ENCODE measurements at regions not wholly inside any gene's neighbourhood (a gene's known extent, or its start where the extent isn't known, plus 50 kb on each side); places are given as distances from the start of the nearest gene placed in this dataset.

- no peaks in the 10 kb centered on the region for H3K36me3 Mint-ChIP-seq (ENCODE audit: insufficient read depth, unreplicated experiment)
- no TSS peak for BruUV-seq (replicated peaks)
- H3K27ac Mint-ChIP-seq (ENCODE audit: unreplicated experiment): no peak overlapping the region
- DNase-seq: no peak
- no peaks in the 10 kb centered on the region for H3K27me3 Mint-ChIP-seq (ENCODE audit: insufficient read depth, unreplicated experiment)
- intact Hi-C loops (cut with micrococcal nuclease; ENCODE audit: unreplicated experiment): no loop called here
- Histone ChIP-seq H3K36me3 (ENCODE audit: control insufficient read depth, insufficient read depth, low read length) (no peaks in the 10 kb centered on the region), H3K4me1 (no peaks in the 10 kb centered on the region), H3K4me3 (ENCODE audit: low read depth, low read length) (no peak overlapping the region), H3K9me3 (no peaks in the 10 kb centered on the region), H3K27me3 (replicated peaks; ENCODE audit: control insufficient read depth, insufficient read depth, low read length) (no peaks in the 10 kb centered on the region)
- no peak overlapping the region for H3K4me3 Mint-ChIP-seq (ENCODE audit: unreplicated experiment)
- CTCF ChIA-PET: no interaction called here
- POLR2A ChIA-PET: no interaction called here
- TF ChIP-seq, protein P1, sequence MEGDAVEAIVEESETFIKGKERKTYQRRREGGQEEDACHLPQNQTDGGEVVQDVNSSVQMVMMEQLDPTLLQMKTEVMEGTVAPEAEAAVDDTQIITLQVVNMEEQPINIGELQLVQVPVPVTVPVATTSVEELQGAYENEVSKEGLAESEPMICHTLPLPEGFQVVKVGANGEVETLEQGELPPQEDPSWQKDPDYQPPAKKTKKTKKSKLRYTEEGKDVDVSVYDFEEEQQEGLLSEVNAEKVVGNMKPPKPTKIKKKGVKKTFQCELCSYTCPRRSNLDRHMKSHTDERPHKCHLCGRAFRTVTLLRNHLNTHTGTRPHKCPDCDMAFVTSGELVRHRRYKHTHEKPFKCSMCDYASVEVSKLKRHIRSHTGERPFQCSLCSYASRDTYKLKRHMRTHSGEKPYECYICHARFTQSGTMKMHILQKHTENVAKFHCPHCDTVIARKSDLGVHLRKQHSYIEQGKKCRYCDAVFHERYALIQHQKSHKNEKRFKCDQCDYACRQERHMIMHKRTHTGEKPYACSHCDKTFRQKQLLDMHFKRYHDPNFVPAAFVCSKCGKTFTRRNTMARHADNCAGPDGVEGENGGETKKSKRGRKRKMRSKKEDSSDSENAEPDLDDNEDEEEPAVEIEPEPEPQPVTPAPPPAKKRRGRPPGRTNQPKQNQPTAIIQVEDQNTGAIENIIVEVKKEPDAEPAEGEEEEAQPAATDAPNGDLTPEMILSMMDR (IDR thresholded peaks at IDR 0.05; ENCODE audit: insufficient read depth in 1 of 2, low read depth in 1 of 2, low read length in 1 of 2, severe bottlenecking in 1 of 2, unreplicated experiment in 1 of 2): no peak
- H3K9me3 Mint-ChIP-seq (ENCODE audit: unreplicated experiment): no peaks in the 10 kb centered on the region
- H3K4me1 Mint-ChIP-seq (ENCODE audit: low read depth, unreplicated experiment): no peaks in the 10 kb centered on the region
Observed at GRCh38 chrX:109873983-109874382, 128.9 kb upstream of the TMEM164 start.

DNA sequence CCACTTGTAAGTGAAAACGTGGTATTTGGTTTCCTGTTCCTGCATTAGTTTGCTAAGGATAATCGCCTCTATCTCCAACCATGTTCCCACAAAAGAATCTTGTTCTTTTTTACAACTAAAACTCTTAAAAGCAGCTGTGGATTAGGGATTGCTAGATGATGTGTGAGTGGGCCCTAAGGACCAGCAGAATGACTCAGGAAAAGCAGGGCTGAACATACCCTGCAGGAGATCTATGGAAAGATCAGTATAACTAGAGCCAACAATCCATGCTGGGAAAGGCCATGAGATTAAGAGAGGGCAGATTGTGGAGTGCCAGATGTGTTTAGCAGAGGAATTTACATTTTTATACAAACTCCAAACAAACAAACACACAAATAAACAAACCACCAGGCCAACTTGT, 128.4 kb upstream of the TMEM164 start:
- no peak overlapping the region for H3K27ac Mint-ChIP-seq (ENCODE audit: unreplicated experiment)
- no peak overlapping the region for H3K4me3 ChIP-seq (ENCODE audit: low read depth, low read length)
- no peaks in the 10 kb centered on the region for H3K9me3 ChIP-seq
- ChIA-PET POLR2A (no interaction called here), CTCF (no interaction called here)
- H3K4me3 Mint-ChIP-seq (ENCODE audit: unreplicated experiment): no peak overlapping the region
- no peak for DNase-seq
- no peaks in the 10 kb centered on the region for H3K27me3 Mint-ChIP-seq (ENCODE audit: insufficient read depth, unreplicated experiment)
- H3K36me3 ChIP-seq (ENCODE audit: control insufficient read depth, insufficient read depth, low read length): no peaks in the 10 kb centered on the region
- no peaks in the 10 kb centered on the region for H3K9me3 Mint-ChIP-seq (ENCODE audit: unreplicated experiment)
- H3K36me3 Mint-ChIP-seq (ENCODE audit: insufficient read depth, unreplicated experiment): no peaks in the 10 kb centered on the region
- no peaks in the 10 kb centered on the region for H3K4me1 ChIP-seq
- no peaks in the 10 kb centered on the region for H3K27me3 ChIP-seq (replicated peaks; ENCODE audit: control insufficient read depth, insufficient read depth, low read length)
- TF ChIP-seq, protein P1 (IDR thresholded peaks at IDR 0.05; ENCODE audit: insufficient read depth in 1 of 2, low read depth in 1 of 2, low read length in 1 of 2, severe bottlenecking in 1 of 2, unreplicated experiment in 1 of 2): no peak
- no TSS peak for BruUV-seq (replicated peaks)
- H3K4me1 Mint-ChIP-seq (ENCODE audit: low read depth, unreplicated experiment): no peaks in the 10 kb centered on the region
- intact Hi-C loops (cut with micrococcal nuclease; ENCODE audit: unreplicated experiment): no loop called here

- Mint-ChIP-seq H3K36me3 (ENCODE audit: insufficient read depth, unreplicated experiment) (no peaks in the 10 kb centered on the region), H3K27ac (ENCODE audit: unreplicated experiment) (no peak overlapping the region), H3K27me3 (ENCODE audit: insufficient read depth, unreplicated experiment) (no peaks in the 10 kb centered on the region), H3K4me1 (ENCODE audit: low read depth, unreplicated experiment) (peaks cover 8% of the 10 kb centered on the region), H3K9me3 (ENCODE audit: unreplicated experiment) (no peaks in the 10 kb centered on the region), H3K4me3 (ENCODE audit: unreplicated experiment) (no peak overlapping the region)
- intact Hi-C loops (cut with micrococcal nuclease; ENCODE audit: unreplicated experiment): no loop called here
- BruUV-seq (replicated peaks): no TSS peak
- no peak for DNase-seq
- Histone ChIP-seq H3K9me3 (no peaks in the 10 kb centered on the region), H3K4me3 (ENCODE audit: low read depth, low read length) (no peak overlapping the region), H3K36me3 (ENCODE audit: control insufficient read depth, insufficient read depth, low read length) (no peaks in the 10 kb centered on the region), H3K27me3 (replicated peaks; ENCODE audit: control insufficient read depth, insufficient read depth, low read length) (no peaks in the 10 kb centered on the region), H3K4me1 (no peaks in the 10 kb centered on the region)
- TF ChIP-seq, protein P1 (IDR thresholded peaks at IDR 0.05; ENCODE audit: insufficient read depth in 1 of 2, low read depth in 1 of 2, low read length in 1 of 2, severe bottlenecking in 1 of 2, unreplicated experiment in 1 of 2): no peak
- ChIA-PET CTCF (no interaction called here), POLR2A (no interaction called here)
Observed at GRCh38 chrX:109875831-109876230, 127.1 kb upstream of the TMEM164 start.
